Central memory CD8-positive, alpha-beta T cell (primary cell): ENCODE measurements at regions not wholly inside any gene's neighbourhood (a gene's known extent, or its start where the extent isn't known, plus 50 kb on each side); places are given as distances from the start of the nearest gene placed in this dataset.

Experiments
- ATAC-seq: fragments of 150-1000 bp; cut with Tn5 transposase; replicated peaks from 2 replicates; pipeline ENCODE4 v1.10.0; 2022; ENCODE audit warnings: mild to moderate bottlenecking, moderate FRiP score, moderate number of reproducible peaks; ENCODE audit not compliant: poor library complexity, severe bottlenecking; ENCODE audit errors: extremely low read depth
- DNase-seq, 2 donors: peaks; one replicate each; pipeline ENCODE4 v3.0.0; 2021; ENCODE audit warnings: low spot score in 2 of 2
- H3K27ac Mint-ChIP-seq: one replicate; pipeline ENCODE4 v1.8.0; 2022; ENCODE audit warnings: low read depth, mild to moderate bottlenecking, moderate library complexity, mixed read lengths
- H3K27me3 Mint-ChIP-seq: one replicate; pipeline ENCODE4 v1.8.0; 2022; ENCODE audit warnings: mixed read lengths
- H3K36me3 Mint-ChIP-seq: one replicate; pipeline ENCODE4 v1.8.0; 2022; ENCODE audit warnings: mild to moderate bottlenecking, moderate library complexity, mixed read lengths; ENCODE audit not compliant: insufficient read depth
- H3K4me1 Mint-ChIP-seq: one replicate; pipeline ENCODE4 v1.8.0; 2022; ENCODE audit warnings: mixed read lengths
- H3K4me3 Mint-ChIP-seq: one replicate; pipeline ENCODE4 v1.8.0; 2022; ENCODE audit warnings: mild to moderate bottlenecking, moderate library complexity, mixed read lengths
- H3K9me3 Mint-ChIP-seq: one replicate; pipeline ENCODE4 v1.8.0; 2022; ENCODE audit warnings: mixed read lengths

GRCh38 chr6:140046016-140046632 lies 671.7 kb upstream of the CITED2 start:
- no peak overlapping the region for H3K4me3 Mint-ChIP-seq
- no peak for ATAC-seq
- no peak overlapping the region for H3K27ac Mint-ChIP-seq
- no peaks in the 10 kb centered on the region for H3K36me3 Mint-ChIP-seq
- DNase-seq, result no peak
- H3K9me3 Mint-ChIP-seq, result no peaks in the 10 kb centered on the region
- peaks cover 24% of the 10 kb centered on the region for H3K27me3 Mint-ChIP-seq
- no peaks in the 10 kb centered on the region for H3K4me1 Mint-ChIP-seq

GRCh38 chr6:140045116-140045515 lies 670.7 kb upstream of the CITED2 start:
- Mint-ChIP-seq H3K27me3 (peaks cover 14% of the 10 kb centered on the region), H3K9me3 (no peaks in the 10 kb centered on the region), H3K27ac (no peak overlapping the region), H3K36me3 (no peaks in the 10 kb centered on the region), H3K4me1 (no peaks in the 10 kb centered on the region), H3K4me3 (no peak overlapping the region)
- DNase-seq (no peak), ATAC-seq (no peak)

- peaks cover 9% of the 10 kb centered on the region for H3K27me3 Mint-ChIP-seq
- H3K9me3 Mint-ChIP-seq, result no peaks in the 10 kb centered on the region
- DNase-seq (no peak), ATAC-seq (no peak)
- H3K4me1 Mint-ChIP-seq, result no peaks in the 10 kb centered on the region
- no peak overlapping the region for H3K27ac Mint-ChIP-seq
- H3K4me3 Mint-ChIP-seq, result no peak overlapping the region
- no peaks in the 10 kb centered on the region for H3K36me3 Mint-ChIP-seq
Observed at GRCh38 chr6:140044626-140045025, 670.2 kb upstream of the CITED2 start.

GRCh38 chr6:140043762-140044378 lies 669.4 kb upstream of the CITED2 start:
- Mint-ChIP-seq H3K27me3 (peaks cover 6% of the 10 kb centered on the region), H3K27ac (no peak overlapping the region), H3K4me3 (no peak overlapping the region), H3K4me1 (no peaks in the 10 kb centered on the region), H3K9me3 (no peaks in the 10 kb centered on the region), H3K36me3 (no peaks in the 10 kb centered on the region)
- DNase-seq (no peak), ATAC-seq (no peak)

- ATAC-seq (no peak), DNase-seq (no peak)
- Mint-ChIP-seq H3K4me1 (no peaks in the 10 kb centered on the region), H3K27ac (no peak overlapping the region), H3K9me3 (no peaks in the 10 kb centered on the region), H3K36me3 (no peaks in the 10 kb centered on the region), H3K4me3 (no peak overlapping the region), H3K27me3 (peaks cover 6% of the 10 kb centered on the region)
Observed at GRCh38 chr6:140043357-140043756, 668.9 kb upstream of the CITED2 start.

- Mint-ChIP-seq H3K27ac (no peak overlapping the region), H3K9me3 (no peaks in the 10 kb centered on the region), H3K27me3 (peaks cover 6% of the 10 kb centered on the region), H3K4me1 (no peaks in the 10 kb centered on the region), H3K36me3 (no peaks in the 10 kb centered on the region), H3K4me3 (no peak overlapping the region)
- peak; percentile 14 for ATAC-seq
- DNase-seq, result no peak
Observed at GRCh38 chr6:140041571-140042332, 667.3 kb upstream of the CITED2 start.

GRCh38 chr6:140041056-140041455 lies 666.6 kb upstream of the CITED2 start:
- Mint-ChIP-seq H3K27me3 (peaks cover 6% of the 10 kb centered on the region), H3K4me1 (no peaks in the 10 kb centered on the region), H3K27ac (no peak overlapping the region), H3K9me3 (no peaks in the 10 kb centered on the region), H3K4me3 (no peak overlapping the region), H3K36me3 (no peaks in the 10 kb centered on the region)
- ATAC-seq (no peak), DNase-seq (no peak)

GRCh38 chr6:140040396-140040795 lies 665.9 kb upstream of the CITED2 start:
- no peaks in the 10 kb centered on the region for H3K36me3 Mint-ChIP-seq
- no peaks in the 10 kb centered on the region for H3K9me3 Mint-ChIP-seq
- H3K4me1 Mint-ChIP-seq, result no peaks in the 10 kb centered on the region
- DNase-seq, result no peak
- H3K27me3 Mint-ChIP-seq, result peaks cover 6% of the 10 kb centered on the region
- H3K27ac Mint-ChIP-seq, result no peak overlapping the region
- no peak for ATAC-seq
- H3K4me3 Mint-ChIP-seq, result no peak overlapping the region

- Mint-ChIP-seq H3K4me3 (no peak overlapping the region), H3K36me3 (no peaks in the 10 kb centered on the region), H3K9me3 (no peaks in the 10 kb centered on the region), H3K27me3 (peaks cover 5% of the 10 kb centered on the region), H3K4me1 (no peaks in the 10 kb centered on the region), H3K27ac (no peak overlapping the region)
- no peak for ATAC-seq
- no peak for DNase-seq
Observed at GRCh38 chr6:140039364-140039763, 664.9 kb upstream of the CITED2 start.

- DNase-seq (no peak), ATAC-seq (no peak)
- peaks cover 26% of the 10 kb centered on the region for H3K27me3 Mint-ChIP-seq
- H3K9me3 Mint-ChIP-seq, result no peaks in the 10 kb centered on the region
- no peak overlapping the region for H3K4me3 Mint-ChIP-seq
- H3K4me1 Mint-ChIP-seq, result no peaks in the 10 kb centered on the region
- H3K36me3 Mint-ChIP-seq, result peaks cover 1% of the 10 kb centered on the region
- H3K27ac Mint-ChIP-seq, result no peak overlapping the region
Observed at GRCh38 chr6:140036196-140036595, 661.7 kb upstream of the CITED2 start.

GRCh38 chr6:140032189-140032588 lies 657.7 kb upstream of the CITED2 start:
- DNase-seq, result no peak
- H3K36me3 Mint-ChIP-seq, result peaks cover 1% of the 10 kb centered on the region

GRCh38 chr6:140029551-140029950 lies 655.1 kb upstream of the CITED2 start:
- no peak for DNase-seq
- peaks cover 1% of the 10 kb centered on the region for H3K36me3 Mint-ChIP-seq
- H3K27me3 Mint-ChIP-seq, result peaks cover 69% of the 10 kb centered on the region
- no peak overlapping the region for H3K27ac Mint-ChIP-seq
- H3K9me3 Mint-ChIP-seq, result peaks cover 6% of the 10 kb centered on the region
- ATAC-seq, result no peak
- no peak overlapping the region for H3K4me3 Mint-ChIP-seq
- no peaks in the 10 kb centered on the region for H3K4me1 Mint-ChIP-seq

More at GRCh38 chr6:140032189-140032588, 657.7 kb upstream of the CITED2 start:
- ATAC-seq, result no peak
- no peak overlapping the region for H3K4me3 Mint-ChIP-seq
- no peak overlapping the region for H3K27ac Mint-ChIP-seq
- H3K27me3 Mint-ChIP-seq, result peaks cover 64% of the 10 kb centered on the region
- no peaks in the 10 kb centered on the region for H3K4me1 Mint-ChIP-seq
- peaks cover 6% of the 10 kb centered on the region for H3K9me3 Mint-ChIP-seq

- Mint-ChIP-seq H3K4me3 (no peak overlapping the region), H3K4me1 (no peaks in the 10 kb centered on the region), H3K9me3 (peaks cover 6% of the 10 kb centered on the region), H3K36me3 (peaks cover 1% of the 10 kb centered on the region), H3K27me3 (peaks cover 53% of the 10 kb centered on the region), H3K27ac (no peak overlapping the region)
- ATAC-seq (no peak), DNase-seq (no peak)
Observed at GRCh38 chr6:140027219-140027618, 652.8 kb upstream of the CITED2 start.
